ENCODE measurements at regions not wholly inside any gene's neighbourhood (a gene's known extent, or its start where the extent isn't known, plus 50 kb on each side); places are given as distances from the start of the nearest gene placed in this dataset.

GRCh38 chr6:20291764-20292580, 79.7 kb upstream of the MBOAT1 start:
- peak; percentile 90 for TF ChIP-seq CTCF (IDR thresholded peaks at IDR 0.05; ENCODE audit: low read depth, low read length)
- H3K27me3 ChIP-seq (ENCODE audit: insufficient read depth, low read depth, severe bottlenecking), result no peaks in the 10 kb centered on the region
- H3K27ac ChIP-seq, result no peak overlapping the region
- H3K9me3 ChIP-seq (ENCODE audit: severe bottlenecking), result peaks cover 2% of the 10 kb centered on the region
- DNase-seq, result peak; percentile 96
- H3K4me3 ChIP-seq (ENCODE audit: low read depth, low read length), result no peak overlapping the region
- H3K36me3 ChIP-seq, result no peaks in the 10 kb centered on the region

GRCh38 chr6:20292905-20293304, 80.6 kb upstream of the MBOAT1 start:
- Histone ChIP-seq H3K36me3 (no peaks in the 10 kb centered on the region), H3K9me3 (ENCODE audit: severe bottlenecking) (peaks cover 2% of the 10 kb centered on the region), H3K4me3 (ENCODE audit: low read depth, low read length) (no peak overlapping the region), H3K27me3 (ENCODE audit: insufficient read depth, low read depth, severe bottlenecking) (no peaks in the 10 kb centered on the region), H3K27ac (no peak overlapping the region)
- no peak for DNase-seq
- TF ChIP-seq CTCF (IDR thresholded peaks at IDR 0.05; ENCODE audit: low read depth, low read length), result no peak

- no peak overlapping the region for H3K27ac ChIP-seq
- H3K9me3 ChIP-seq (ENCODE audit: severe bottlenecking), result no peaks in the 10 kb centered on the region
- TF ChIP-seq CTCF (IDR thresholded peaks at IDR 0.05; ENCODE audit: low read depth, low read length), result no peak
- no peak for DNase-seq
- H3K27me3 ChIP-seq (ENCODE audit: insufficient read depth, low read depth, severe bottlenecking), result no peaks in the 10 kb centered on the region
- H3K4me3 ChIP-seq (ENCODE audit: low read depth, low read length), result no peak overlapping the region
- H3K36me3 ChIP-seq, result no peaks in the 10 kb centered on the region
Measured at GRCh38 chr6:20301256-20301655, 89.0 kb upstream of the MBOAT1 start.

GRCh38 chr6:20302168-20302567, 89.9 kb upstream of the MBOAT1 start:
- no peak overlapping the region for H3K4me3 ChIP-seq (ENCODE audit: low read depth, low read length)
- no peaks in the 10 kb centered on the region for H3K27me3 ChIP-seq (ENCODE audit: insufficient read depth, low read depth, severe bottlenecking)
- no peaks in the 10 kb centered on the region for H3K36me3 ChIP-seq
- H3K27ac ChIP-seq, result no peak overlapping the region
- no peaks in the 10 kb centered on the region for H3K9me3 ChIP-seq (ENCODE audit: severe bottlenecking)
- DNase-seq, result no peak
- TF ChIP-seq CTCF (IDR thresholded peaks at IDR 0.05; ENCODE audit: low read depth, low read length), result no peak

GRCh38 chr6:20302702-20303251, 90.5 kb upstream of the MBOAT1 start:
- TF ChIP-seq CTCF (IDR thresholded peaks at IDR 0.05; ENCODE audit: low read depth, low read length), result no peak
- Histone ChIP-seq H3K4me3 (ENCODE audit: low read depth, low read length) (no peak overlapping the region), H3K27me3 (ENCODE audit: insufficient read depth, low read depth, severe bottlenecking) (no peaks in the 10 kb centered on the region), H3K9me3 (ENCODE audit: severe bottlenecking) (no peaks in the 10 kb centered on the region), H3K27ac (no peak overlapping the region), H3K36me3 (no peaks in the 10 kb centered on the region)
- no peak for DNase-seq
